Memory B cell (primary cell): ENCODE measurements at regions not wholly inside any gene's neighbourhood (a gene's known extent, or its start where the extent isn't known, plus 50 kb on each side); places are given as distances from the start of the nearest gene placed in this dataset.
"Not testable (repeated sequence)": the region's sequence is repeated elsewhere in the genome, so short reads cannot be mapped to it uniquely, and the experiment has no call there.

Source experiments
- ATAC-seq: fragments of 150-1000 bp; cut with Tn5 transposase; 2 replicates; pipeline ENCODE4 v1.10.0; 2021; ENCODE audit warnings: low read depth, mild to moderate bottlenecking, moderate library complexity
- DNase-seq, 2 donors: peaks; one replicate each; pipeline ENCODE4 v3.0.0; 2022; ENCODE audit warnings: low spot score in 2 of 2
- H3K27ac Mint-ChIP-seq: one replicate; pipeline ENCODE4 v1.8.0; 2022; ENCODE audit warnings: mild to moderate bottlenecking, moderate library complexity, mixed read lengths
- H3K27me3 Mint-ChIP-seq: one replicate; pipeline ENCODE4 v1.8.0; 2022; ENCODE audit warnings: mixed read lengths
- H3K36me3 Mint-ChIP-seq: one replicate; pipeline ENCODE4 v1.8.0; 2022; ENCODE audit warnings: mild to moderate bottlenecking, mixed read lengths
- H3K4me1 Mint-ChIP-seq: one replicate; pipeline ENCODE4 v1.8.0; 2022; ENCODE audit warnings: mixed read lengths
- H3K4me3 Mint-ChIP-seq: one replicate; pipeline ENCODE4 v1.8.0; 2022; ENCODE audit warnings: mild to moderate bottlenecking, moderate library complexity, mixed read lengths
- H3K9me3 Mint-ChIP-seq: one replicate; pipeline ENCODE4 v1.8.0; 2022; ENCODE audit warnings: mixed read lengths

DNA sequence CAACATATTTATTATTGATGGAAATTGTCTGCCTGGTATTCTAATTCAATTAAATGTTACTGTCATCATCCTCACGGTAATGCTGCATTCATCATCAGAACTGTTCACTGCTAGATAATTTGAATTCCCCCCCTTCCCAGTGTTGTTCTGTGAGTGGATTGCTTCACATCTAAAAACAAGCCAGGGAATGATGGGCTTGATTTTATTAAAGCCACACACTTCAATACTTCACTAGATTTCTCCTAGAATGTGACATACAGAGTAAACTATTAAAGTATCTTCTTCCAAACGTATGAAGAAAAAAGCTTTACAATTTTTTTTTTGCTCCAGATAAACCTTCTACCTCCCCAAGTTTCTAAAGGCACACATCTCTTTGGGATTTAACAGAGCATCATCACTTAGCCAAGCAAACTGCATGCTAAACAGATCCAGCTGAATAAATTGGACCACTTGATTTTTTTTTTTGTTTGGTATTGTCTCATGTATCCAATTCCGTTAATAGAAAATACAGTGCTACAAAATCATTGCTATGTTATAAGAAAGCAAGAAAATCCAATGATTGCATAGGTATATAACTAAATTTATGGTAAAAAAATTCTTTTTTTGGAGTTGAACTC lies 692.4 kb downstream of the MTRR start:
- DNase-seq = no peak
- no peaks in the 10 kb centered on the region for H3K36me3 Mint-ChIP-seq

DNA sequence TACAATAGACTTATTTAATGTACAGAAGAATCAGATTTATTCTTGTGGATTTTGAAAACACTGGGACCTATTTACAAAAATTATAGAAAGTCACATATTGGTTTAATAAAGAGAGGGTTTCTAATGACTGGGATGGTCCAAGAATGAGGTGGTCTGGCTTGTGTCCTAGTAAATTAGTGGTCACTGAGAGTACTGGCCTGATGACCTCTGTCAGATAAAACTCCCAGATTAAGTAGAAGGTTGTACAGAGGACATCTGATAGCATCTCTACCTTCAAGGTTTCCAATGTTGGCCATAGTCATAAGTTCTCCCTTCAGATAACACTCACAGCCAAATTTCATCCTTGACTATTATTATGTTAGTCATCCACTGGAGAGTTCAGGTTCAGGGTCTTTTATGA lies 692.9 kb downstream of the MTRR start:
- Mint-ChIP-seq H3K9me3 (peaks cover 1% of the 10 kb centered on the region), H3K27ac (no peak overlapping the region), H3K27me3 (peaks cover 1% of the 10 kb centered on the region), H3K36me3 (no peaks in the 10 kb centered on the region), H3K4me1 (no peaks in the 10 kb centered on the region), H3K4me3 (no peak overlapping the region)
- no peak for ATAC-seq
- DNase-seq = no peak

More for the DNA sequence above, 692.4 kb downstream of the MTRR start:
- ATAC-seq = no peak
- H3K27me3 Mint-ChIP-seq = peaks cover 1% of the 10 kb centered on the region
- peaks cover 1% of the 10 kb centered on the region for H3K9me3 Mint-ChIP-seq
- H3K27ac Mint-ChIP-seq = no peak overlapping the region
- H3K4me3 Mint-ChIP-seq = no peak overlapping the region
- H3K4me1 Mint-ChIP-seq = no peaks in the 10 kb centered on the region

DNA sequence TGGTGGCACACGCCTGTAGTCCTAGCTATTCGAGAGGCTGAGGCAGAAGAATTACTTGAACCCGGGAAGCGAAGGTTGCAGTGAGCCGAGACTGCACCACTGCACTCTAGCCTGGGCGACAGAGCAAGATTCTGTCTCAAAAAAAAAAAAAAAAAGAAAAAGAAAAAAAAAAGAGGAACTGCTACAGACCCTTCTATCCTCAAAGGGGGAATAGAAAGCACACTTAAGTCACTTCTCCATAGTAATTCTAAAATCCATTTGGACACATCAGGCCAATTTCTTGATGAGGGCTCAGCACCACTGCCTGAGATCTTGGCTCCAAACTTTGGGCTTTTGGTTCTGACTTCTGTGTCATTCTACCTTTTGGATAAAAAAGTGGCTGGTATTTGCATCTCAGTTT lies 694.6 kb downstream of the MTRR start:
- not testable (repeated sequence) for H3K27me3 Mint-ChIP-seq, H3K27ac Mint-ChIP-seq, H3K9me3 Mint-ChIP-seq, H3K4me1 Mint-ChIP-seq, H3K36me3 Mint-ChIP-seq, H3K4me3 Mint-ChIP-seq, DNase-seq
- peak; percentile 43 for ATAC-seq

DNA sequence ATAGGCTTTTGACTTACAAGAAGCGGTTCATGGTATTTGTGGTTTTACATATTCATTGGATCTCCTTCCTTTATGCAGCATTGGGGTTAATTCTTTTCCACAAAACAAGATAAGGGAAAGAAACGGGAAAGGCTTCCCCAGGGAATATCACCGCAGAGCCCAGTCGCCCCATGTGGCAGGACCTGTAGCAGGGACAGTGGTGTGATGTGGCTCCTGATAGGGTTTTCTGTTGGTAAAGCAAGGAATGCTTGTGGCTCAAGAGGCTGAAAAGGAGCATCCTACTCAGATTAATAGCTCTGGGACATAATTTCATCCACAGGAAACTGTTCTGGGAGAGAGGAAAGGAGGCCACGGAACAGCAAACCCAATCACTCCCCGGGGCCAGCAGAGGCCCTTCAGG lies 699.9 kb downstream of the MTRR start:
- no peaks in the 10 kb centered on the region for H3K36me3 Mint-ChIP-seq
- H3K27me3 Mint-ChIP-seq = no peaks in the 10 kb centered on the region
- no peak overlapping the region for H3K4me3 Mint-ChIP-seq
- H3K9me3 Mint-ChIP-seq = no peaks in the 10 kb centered on the region
- no peaks in the 10 kb centered on the region for H3K4me1 Mint-ChIP-seq
- H3K27ac Mint-ChIP-seq = no peak overlapping the region
- DNase-seq = no peak
- no peak for ATAC-seq

DNA sequence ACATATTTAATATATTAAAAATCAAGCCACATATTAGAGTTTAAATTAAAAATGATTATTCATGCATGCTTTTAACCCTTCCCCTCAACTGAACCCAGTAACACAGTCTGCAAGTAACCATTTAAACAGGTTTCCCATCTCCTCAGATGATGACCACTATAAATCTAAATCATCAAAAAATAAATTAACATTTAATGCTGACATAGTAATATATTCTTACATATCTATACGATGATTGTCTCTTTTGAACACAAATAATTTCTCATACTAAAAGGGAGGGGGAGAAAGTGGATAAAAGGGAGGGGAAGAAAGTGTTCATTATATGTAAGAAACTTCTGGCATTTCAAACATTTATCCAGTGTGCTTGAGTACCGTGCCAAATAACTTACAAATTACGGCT lies 701.6 kb downstream of the MTRR start:
- no peak overlapping the region for H3K4me3 Mint-ChIP-seq
- ATAC-seq = no peak
- H3K27ac Mint-ChIP-seq = no peak overlapping the region
- H3K4me1 Mint-ChIP-seq = no peaks in the 10 kb centered on the region
- H3K9me3 Mint-ChIP-seq = no peaks in the 10 kb centered on the region
- H3K36me3 Mint-ChIP-seq = no peaks in the 10 kb centered on the region
- no peak for DNase-seq
- no peaks in the 10 kb centered on the region for H3K27me3 Mint-ChIP-seq

DNA sequence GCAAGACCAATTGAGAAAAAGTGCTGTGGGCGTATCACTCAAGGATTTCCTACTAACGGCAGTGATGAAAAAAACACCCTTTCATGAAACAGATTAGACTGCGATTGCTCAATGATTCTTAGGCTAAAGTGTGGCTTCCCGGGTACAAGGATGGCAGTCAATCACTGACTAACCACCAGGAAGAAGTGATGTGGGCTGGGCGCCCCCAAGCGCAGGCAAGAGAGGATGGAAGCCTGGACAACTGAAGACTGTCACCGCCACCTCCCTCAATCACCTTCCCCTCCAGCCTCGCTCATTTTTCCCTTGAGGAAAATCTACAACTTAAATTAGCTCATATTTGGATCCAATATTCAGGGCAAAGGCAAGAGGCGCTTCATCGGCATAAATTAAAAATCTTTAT lies 707.2 kb downstream of the MTRR start:
- no peak overlapping the region for H3K27ac Mint-ChIP-seq
- no peak overlapping the region for H3K4me3 Mint-ChIP-seq
- peaks cover 8% of the 10 kb centered on the region for H3K4me1 Mint-ChIP-seq
- no peaks in the 10 kb centered on the region for H3K9me3 Mint-ChIP-seq
- no peak for ATAC-seq
- no peak for DNase-seq
- H3K36me3 Mint-ChIP-seq = no peaks in the 10 kb centered on the region
- H3K27me3 Mint-ChIP-seq = no peaks in the 10 kb centered on the region

DNA sequence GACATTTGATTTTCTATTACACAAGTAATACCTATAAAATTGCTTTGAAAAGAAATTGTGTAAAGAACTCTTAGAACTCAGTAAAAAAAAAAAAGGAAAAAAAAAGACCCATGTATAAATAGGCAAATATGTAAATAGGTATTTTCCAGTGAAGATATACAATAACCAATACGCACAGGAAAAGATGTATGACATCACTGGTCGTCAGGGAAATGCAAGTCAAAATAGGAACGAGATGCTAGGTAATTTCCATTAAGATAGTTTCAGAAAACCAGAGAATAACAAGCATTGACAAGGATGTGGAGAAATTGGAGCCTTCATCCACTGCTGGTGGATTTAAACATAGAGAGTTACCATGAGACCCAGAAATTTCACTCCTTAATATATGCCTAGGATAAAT lies 708.8 kb downstream of the MTRR start:
- ATAC-seq = peak; percentile 80
- H3K4me1 Mint-ChIP-seq = peaks cover 8% of the 10 kb centered on the region
- peak overlapping the region; percentile 89 for H3K27ac Mint-ChIP-seq
- H3K4me3 Mint-ChIP-seq = no peak overlapping the region
- no peak for DNase-seq
- no peaks in the 10 kb centered on the region for H3K9me3 Mint-ChIP-seq
- H3K36me3 Mint-ChIP-seq = no peaks in the 10 kb centered on the region
- H3K27me3 Mint-ChIP-seq = no peaks in the 10 kb centered on the region

DNA sequence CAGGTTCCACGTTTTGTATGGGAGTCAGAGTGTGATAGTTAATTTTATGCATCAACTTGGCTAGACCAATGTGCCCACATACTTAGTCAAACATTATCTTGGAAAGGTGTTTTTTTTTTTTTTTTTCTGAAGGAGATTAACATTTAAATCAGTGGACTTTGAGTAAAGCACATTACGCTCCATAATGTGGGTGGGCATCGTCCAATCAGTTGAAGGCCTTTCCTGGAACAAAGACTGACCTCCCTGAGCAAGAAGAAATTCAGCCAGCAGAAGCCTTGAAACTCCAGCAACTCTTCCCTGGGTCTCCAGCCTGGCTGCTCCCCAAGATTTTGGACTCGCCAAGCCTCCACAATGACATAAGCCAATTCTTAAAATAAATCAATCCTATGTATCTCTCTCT lies 711.4 kb downstream of the MTRR start:
- no peak for DNase-seq
- Mint-ChIP-seq H3K4me1 (peaks cover 8% of the 10 kb centered on the region), H3K27ac (no peak overlapping the region), H3K27me3 (no peaks in the 10 kb centered on the region), H3K9me3 (no peaks in the 10 kb centered on the region), H3K4me3 (no peak overlapping the region), H3K36me3 (no peaks in the 10 kb centered on the region)
- ATAC-seq = no peak

DNA sequence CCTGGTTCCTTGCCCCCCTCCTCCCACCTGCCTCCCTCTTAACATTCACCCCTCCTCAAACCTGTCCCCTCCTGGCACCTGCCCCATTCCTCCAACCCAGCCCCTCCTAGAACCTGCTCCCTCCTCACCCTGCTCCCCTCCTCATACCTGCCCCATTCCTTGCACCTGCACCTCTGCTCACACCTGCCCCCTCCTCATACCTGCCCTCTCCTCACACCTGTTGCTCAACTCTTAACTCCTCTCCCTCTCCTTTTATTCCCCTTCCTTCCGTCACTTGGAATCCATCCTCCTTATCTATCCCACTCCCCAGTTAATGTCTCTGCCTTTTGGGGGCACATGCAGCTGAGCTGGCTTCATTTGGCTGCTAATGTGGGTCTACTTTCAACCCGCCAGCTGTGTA lies 712.1 kb downstream of the MTRR start:
- ATAC-seq (no peak), DNase-seq (no peak)
- H3K27me3 Mint-ChIP-seq = no peaks in the 10 kb centered on the region
- no peaks in the 10 kb centered on the region for H3K36me3 Mint-ChIP-seq
- peaks cover 8% of the 10 kb centered on the region for H3K4me1 Mint-ChIP-seq
- H3K4me3 Mint-ChIP-seq = no peak overlapping the region
- no peaks in the 10 kb centered on the region for H3K9me3 Mint-ChIP-seq
- no peak overlapping the region for H3K27ac Mint-ChIP-seq

DNA sequence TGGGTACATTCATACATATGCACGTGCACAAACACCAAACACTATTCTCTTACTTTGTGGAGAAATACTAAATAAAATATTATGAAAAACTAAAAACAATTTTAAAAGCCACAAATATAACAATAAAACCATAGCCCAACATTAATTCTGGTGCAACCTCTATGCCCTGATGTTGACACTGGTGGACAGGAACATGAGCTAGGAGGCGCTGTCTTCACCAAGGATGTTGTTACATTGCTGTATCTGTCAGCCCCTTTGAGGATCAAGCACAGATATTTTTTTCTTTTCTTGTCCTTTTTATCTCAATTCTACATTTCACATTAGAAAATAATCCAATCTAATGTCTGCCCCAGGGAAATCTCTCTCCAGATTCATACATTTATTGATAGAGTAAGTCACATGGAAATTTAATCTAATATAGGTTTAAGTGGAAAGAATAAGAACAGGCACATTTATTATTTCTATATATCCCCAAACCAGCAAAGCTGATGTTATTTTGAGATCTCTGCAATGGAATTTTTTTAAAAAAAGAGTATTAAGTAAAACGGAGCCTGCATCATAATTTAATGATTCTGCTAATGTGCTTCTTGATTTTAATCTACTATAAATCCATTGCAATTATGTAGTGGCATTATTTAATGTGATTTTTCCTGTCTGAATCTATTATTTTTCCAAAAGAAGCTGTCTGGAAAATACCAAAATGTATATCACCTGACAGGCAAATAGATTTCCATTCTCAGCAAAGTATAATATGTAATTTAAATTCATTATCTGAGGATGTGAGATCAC lies 716.5 kb downstream of the MTRR start:
- no peaks in the 10 kb centered on the region for H3K36me3 Mint-ChIP-seq
- ATAC-seq = no peak
- no peak overlapping the region for H3K4me3 Mint-ChIP-seq
- H3K4me1 Mint-ChIP-seq = no peaks in the 10 kb centered on the region
- DNase-seq = no peak
- peaks cover 3% of the 10 kb centered on the region for H3K9me3 Mint-ChIP-seq
- H3K27me3 Mint-ChIP-seq = no peaks in the 10 kb centered on the region
- no peak overlapping the region for H3K27ac Mint-ChIP-seq

DNA sequence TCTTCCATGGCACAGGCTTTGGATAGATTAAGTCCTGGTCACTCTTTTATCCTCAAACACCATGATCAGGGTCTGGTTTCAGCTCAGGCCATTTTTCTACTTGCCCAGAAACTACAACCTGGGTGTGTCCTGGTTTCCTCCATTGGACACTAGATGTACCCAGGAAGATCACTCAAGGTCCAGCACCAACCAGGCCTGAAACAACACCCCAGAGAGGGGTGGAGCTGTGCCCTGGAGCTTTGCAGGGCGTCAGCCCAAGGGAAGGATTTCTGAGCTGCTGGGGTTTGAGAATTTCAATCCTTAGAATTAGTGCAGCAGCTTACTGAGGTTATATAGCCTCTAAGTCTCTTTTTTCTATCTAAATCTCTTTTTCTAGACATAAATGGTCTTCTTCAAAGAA lies 722.0 kb downstream of the MTRR start:
- no peaks in the 10 kb centered on the region for H3K27me3 Mint-ChIP-seq
- DNase-seq = no peak
- ATAC-seq = no peak
- peaks cover 3% of the 10 kb centered on the region for H3K9me3 Mint-ChIP-seq
- no peak overlapping the region for H3K27ac Mint-ChIP-seq
- H3K36me3 Mint-ChIP-seq = no peaks in the 10 kb centered on the region
- no peaks in the 10 kb centered on the region for H3K4me1 Mint-ChIP-seq
- H3K4me3 Mint-ChIP-seq = no peak overlapping the region

DNA sequence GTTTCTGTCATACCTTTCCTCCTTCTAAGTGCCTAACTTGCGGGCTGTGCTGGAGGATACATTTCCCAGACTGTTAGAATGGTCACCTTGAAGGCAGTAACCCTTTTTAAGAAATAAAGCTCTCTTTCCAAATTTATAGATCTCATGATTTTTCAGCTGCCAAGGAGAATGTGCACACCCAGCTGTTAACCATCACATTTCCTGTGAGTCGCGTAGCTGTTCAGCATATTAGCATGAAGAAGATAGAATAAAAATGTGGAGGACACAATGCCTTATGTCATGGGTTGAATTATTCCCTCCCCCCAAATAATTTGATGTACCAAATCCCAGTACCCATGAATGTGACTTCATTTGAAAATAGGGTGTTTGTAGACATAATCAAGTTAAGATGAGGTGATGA lies 729.4 kb downstream of the MTRR start:
- ATAC-seq = no peak
- Mint-ChIP-seq H3K27me3 (no peaks in the 10 kb centered on the region), H3K9me3 (peaks cover 2% of the 10 kb centered on the region), H3K27ac (no peak overlapping the region), H3K4me1 (no peaks in the 10 kb centered on the region), H3K4me3 (no peak overlapping the region), H3K36me3 (no peaks in the 10 kb centered on the region)
- no peak for DNase-seq

DNA sequence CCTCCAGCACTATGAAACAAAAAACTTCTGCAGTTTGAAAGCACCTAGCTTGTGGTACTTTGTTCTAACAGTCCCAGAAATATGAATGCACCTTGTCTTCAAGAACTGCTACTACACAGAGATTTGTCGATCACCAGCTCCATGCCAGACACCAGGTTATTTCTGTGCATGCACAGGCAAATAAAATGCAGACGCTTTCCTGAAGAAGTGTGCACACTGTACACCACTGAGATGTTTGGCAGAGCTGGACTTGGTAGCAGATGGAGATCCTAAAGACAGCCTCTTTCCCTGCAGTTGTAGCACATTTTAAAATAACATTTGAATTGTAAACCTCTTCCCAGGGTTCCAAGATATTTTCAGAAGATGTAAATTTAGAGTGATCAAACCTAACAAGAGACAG lies 730.0 kb downstream of the MTRR start:
- Mint-ChIP-seq H3K4me1 (no peaks in the 10 kb centered on the region), H3K4me3 (no peak overlapping the region), H3K27ac (no peak overlapping the region), H3K27me3 (no peaks in the 10 kb centered on the region), H3K9me3 (peaks cover 2% of the 10 kb centered on the region), H3K36me3 (no peaks in the 10 kb centered on the region)
- DNase-seq (no peak), ATAC-seq (no peak)

DNA sequence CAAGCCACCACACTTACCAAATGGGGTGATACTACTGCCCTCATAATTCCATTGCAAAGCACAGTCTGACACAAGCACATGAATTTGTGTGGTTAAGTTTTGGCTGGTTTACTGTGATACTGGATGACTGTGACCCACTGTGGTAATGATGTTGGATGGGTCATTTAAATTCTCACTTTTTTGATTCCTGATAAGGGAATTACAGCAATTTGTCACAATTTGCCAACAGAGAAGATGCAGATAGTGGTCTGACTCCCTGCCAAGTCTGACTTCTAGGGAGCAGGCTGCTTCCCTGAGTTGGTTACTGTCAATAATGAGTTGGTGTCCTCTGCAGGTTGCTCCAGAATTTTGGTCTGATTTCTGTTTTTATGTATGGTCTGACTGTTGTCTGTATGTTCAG lies 731.9 kb downstream of the MTRR start:
- H3K4me1 Mint-ChIP-seq = no peaks in the 10 kb centered on the region
- H3K27ac Mint-ChIP-seq = no peak overlapping the region
- no peak for ATAC-seq
- peaks cover 2% of the 10 kb centered on the region for H3K9me3 Mint-ChIP-seq
- no peak for DNase-seq
- no peaks in the 10 kb centered on the region for H3K36me3 Mint-ChIP-seq
- no peak overlapping the region for H3K4me3 Mint-ChIP-seq
- H3K27me3 Mint-ChIP-seq = no peaks in the 10 kb centered on the region

DNA sequence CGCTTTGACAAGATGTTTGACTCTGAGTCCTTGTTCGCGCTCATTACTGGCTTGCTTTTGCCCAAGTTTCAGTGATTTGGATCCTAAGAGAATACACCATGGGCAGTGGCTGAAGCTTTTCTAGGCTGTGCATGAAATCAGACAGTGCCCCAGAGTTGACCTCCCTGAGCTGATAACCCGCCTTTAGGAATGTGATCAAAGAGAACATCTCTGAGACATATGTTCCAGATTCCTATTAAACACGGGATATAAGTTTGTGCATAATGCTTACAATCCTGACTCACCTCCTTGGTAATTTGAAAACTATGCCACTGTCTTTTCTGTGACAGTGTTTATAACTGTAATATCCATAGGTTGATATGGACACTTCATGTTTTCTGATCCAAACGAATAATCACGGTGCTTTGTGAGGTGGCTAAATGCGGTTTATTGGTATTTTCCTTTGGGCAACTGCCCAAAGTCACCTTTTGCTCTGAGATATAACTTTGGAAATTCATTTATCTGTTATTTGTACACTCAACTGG lies 732.9 kb downstream of the MTRR start:
- Mint-ChIP-seq H3K27ac (no peak overlapping the region), H3K9me3 (peaks cover 2% of the 10 kb centered on the region), H3K36me3 (no peaks in the 10 kb centered on the region), H3K27me3 (no peaks in the 10 kb centered on the region), H3K4me1 (no peaks in the 10 kb centered on the region), H3K4me3 (no peak overlapping the region)
- ATAC-seq = no peak
- DNase-seq = no peak
